Mucosa of descending colon (tissue), 3 donors: ENCODE measurements at regions not wholly inside any gene's neighbourhood (a gene's known extent, or its start where the extent isn't known, plus 50 kb on each side); places are given as distances from the start of the nearest gene placed in this dataset.

Experiments used
- ATAC-seq: fragments of 200-7000 bp; cut with Tn5 transposase; one replicate; pipeline ENCODE4 v1.9.1; 2020; ENCODE audit warnings: mild to moderate bottlenecking, moderate library complexity
- DNase-seq, 3 donors: peaks; one replicate each; pipeline ENCODE4 v3.0.0-alpha.2; 2020
- H3K36me3 ChIP-seq: fragments of 200-600 bp; one replicate; pipeline ENCODE4 v1.8.0; 2021; ENCODE audit warnings: low read depth, mild to moderate bottlenecking
- H3K4me1 ChIP-seq: fragments of 200-600 bp; one replicate; pipeline ENCODE4 v1.8.0; 2021; ENCODE audit warnings: low read depth, mild to moderate bottlenecking
- H3K4me3 ChIP-seq: fragments of 200-600 bp; one replicate; pipeline ENCODE4 v1.8.0; 2021; ENCODE audit warnings: mild to moderate bottlenecking
- H3K9me3 ChIP-seq: fragments of 200-600 bp; one replicate; pipeline ENCODE4 v1.8.0; 2021; ENCODE audit warnings: mild to moderate bottlenecking
- CTCF ChIP-seq: fragments of 200-600 bp; IDR thresholded peaks from one replicate; pipeline ENCODE4 v1.8.0; 2022; ENCODE audit warnings: antibody characterized with exemption, mild to moderate bottlenecking
- intact Hi-C, 2 donors: fragments of 100-400 bp; cut with DNase I in 1 of 2; cut with micrococcal nuclease in 1 of 2; formaldehyde crosslinking; loops; one replicate each; pipeline versions ENCODE4 v1.11.0 to v1.11.1; 2022; cut with DNase I, micrococcal nuclease
- donor health status: DM: no; HTN: no; CAD: no; lungs with moderate emphysema.
- donor health status: DM: no; HTN: no; CAD: no.
- donor health status: DM: no; HTN: yes; CAD: no.

- TF ChIP-seq CTCF, result no peak
- intact Hi-C loops, result no loop called here
- ATAC-seq, result no peak
- no peak for DNase-seq
- Histone ChIP-seq H3K4me1 (no peaks in the 10 kb centered on the region), H3K36me3 (no peaks in the 10 kb centered on the region), H3K4me3 (no peak overlapping the region), H3K9me3 (no peaks in the 10 kb centered on the region)
Measured at GRCh38 chr1:78790174-78790573, 140.5 kb downstream of the IFI44 start.

GRCh38 chr1:78792756-78793155 is 143.1 kb downstream of the IFI44 start:
- no peak for TF ChIP-seq CTCF
- no peaks in the 10 kb centered on the region for H3K9me3 ChIP-seq
- intact Hi-C loops, result no loop called here
- H3K36me3 ChIP-seq, result no peaks in the 10 kb centered on the region
- DNase-seq (no peak), ATAC-seq (no peak)
- H3K4me1 ChIP-seq, result no peaks in the 10 kb centered on the region
- H3K4me3 ChIP-seq, result no peak overlapping the region

DNA sequence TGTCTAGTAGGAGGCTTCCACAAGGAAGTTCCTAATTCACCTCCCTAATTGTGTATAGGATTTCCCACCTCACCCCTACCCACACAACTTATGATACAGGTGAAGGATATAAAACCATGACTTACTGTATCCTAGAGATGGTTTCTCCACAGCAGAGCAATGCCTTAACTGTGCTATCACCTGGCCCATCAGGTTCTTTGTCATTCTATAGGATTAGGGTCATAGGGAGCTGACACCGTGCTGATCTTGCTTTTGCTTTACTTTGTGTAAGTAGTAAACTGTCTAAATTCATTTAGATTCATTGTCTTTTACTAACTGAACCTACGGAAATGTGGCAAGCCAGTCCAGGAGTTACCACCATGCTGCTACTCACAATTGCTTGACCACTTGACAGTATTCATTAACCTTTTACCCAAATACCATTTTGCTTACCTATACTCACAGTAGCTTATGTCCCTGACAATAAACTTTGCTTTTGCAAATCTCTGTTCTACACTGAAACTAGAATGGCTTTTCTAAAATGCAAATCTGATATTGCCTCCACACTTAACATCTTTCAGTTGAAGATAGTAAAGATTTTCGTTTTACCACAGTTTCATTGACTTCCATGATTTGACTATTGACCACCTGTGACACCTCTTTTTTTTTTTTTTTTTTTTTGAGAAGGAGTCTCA is 147.6 kb downstream of the IFI44 start:
- intact Hi-C loops, result no loop called here
- no peak for TF ChIP-seq CTCF

DNA sequence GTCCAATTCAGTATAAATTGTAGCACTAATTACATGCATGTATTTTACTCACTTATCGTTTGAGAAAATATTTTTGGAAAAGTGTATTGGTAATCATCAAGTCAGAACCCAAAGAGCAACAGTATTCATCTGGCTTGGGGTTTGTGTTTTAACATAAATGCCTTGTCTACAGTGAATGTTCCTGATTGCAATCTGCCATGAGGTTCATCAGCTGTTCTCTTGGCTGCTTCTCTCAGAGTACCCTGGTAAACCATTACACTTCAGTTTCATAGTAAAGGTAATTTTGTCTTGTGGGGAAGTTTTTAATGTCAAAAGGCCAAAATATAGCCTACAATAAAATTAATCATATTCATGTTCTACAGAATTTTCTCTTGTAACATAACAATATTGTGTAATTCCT is 150.3 kb downstream of the IFI44 start:
- ATAC-seq, result no peak
- Histone ChIP-seq H3K9me3 (no peaks in the 10 kb centered on the region), H3K4me3 (no peak overlapping the region), H3K4me1 (no peaks in the 10 kb centered on the region), H3K36me3 (no peaks in the 10 kb centered on the region)
- DNase-seq, result no peak
- intact Hi-C loops, result no loop called here
- no peak for TF ChIP-seq CTCF

More for the DNA sequence above, 147.6 kb downstream of the IFI44 start:
- Histone ChIP-seq H3K4me1 (no peaks in the 10 kb centered on the region), H3K9me3 (no peaks in the 10 kb centered on the region), H3K36me3 (no peaks in the 10 kb centered on the region), H3K4me3 (no peak overlapping the region)
- DNase-seq (no peak), ATAC-seq (no peak)

DNA sequence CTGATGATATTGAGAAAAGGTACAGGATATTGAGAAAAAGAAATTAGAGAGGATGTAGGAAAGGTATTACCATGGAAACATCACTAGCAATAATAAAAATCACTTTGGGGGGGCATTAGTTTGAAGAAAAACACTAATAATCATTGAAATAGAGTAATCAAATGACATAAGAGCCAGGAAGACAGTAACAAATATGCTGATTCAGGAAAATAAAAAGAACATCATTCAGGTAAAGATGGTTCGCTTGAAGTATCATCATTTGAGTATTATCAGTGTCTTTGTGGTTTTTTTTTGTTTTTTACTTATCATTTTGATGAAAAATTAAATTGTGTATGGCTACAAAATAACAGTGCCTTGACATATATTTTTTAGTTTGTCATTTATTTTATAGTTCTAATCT is 164.5 kb downstream of the IFI44 start:
- Histone ChIP-seq H3K4me3 (no peak overlapping the region), H3K9me3 (no peaks in the 10 kb centered on the region), H3K4me1 (no peaks in the 10 kb centered on the region), H3K36me3 (no peaks in the 10 kb centered on the region)
- DNase-seq, result no peak
- no peak for TF ChIP-seq CTCF
- intact Hi-C loops, result no loop called here
- no peak for ATAC-seq

- no peak for TF ChIP-seq CTCF
- Histone ChIP-seq H3K36me3 (no peaks in the 10 kb centered on the region), H3K4me3 (no peak overlapping the region), H3K4me1 (no peaks in the 10 kb centered on the region), H3K9me3 (no peaks in the 10 kb centered on the region)
- no peak for DNase-seq
- intact Hi-C loops, result no loop called here
- no peak for ATAC-seq
Measured at GRCh38 chr1:78825561-78825960, 175.9 kb downstream of the IFI44 start.
